ENCODE measurements at regions not wholly inside any gene's neighbourhood (a gene's known extent, or its start where the extent isn't known, plus 50 kb on each side); places are given as distances from the start of the nearest gene placed in this dataset.

DNA sequence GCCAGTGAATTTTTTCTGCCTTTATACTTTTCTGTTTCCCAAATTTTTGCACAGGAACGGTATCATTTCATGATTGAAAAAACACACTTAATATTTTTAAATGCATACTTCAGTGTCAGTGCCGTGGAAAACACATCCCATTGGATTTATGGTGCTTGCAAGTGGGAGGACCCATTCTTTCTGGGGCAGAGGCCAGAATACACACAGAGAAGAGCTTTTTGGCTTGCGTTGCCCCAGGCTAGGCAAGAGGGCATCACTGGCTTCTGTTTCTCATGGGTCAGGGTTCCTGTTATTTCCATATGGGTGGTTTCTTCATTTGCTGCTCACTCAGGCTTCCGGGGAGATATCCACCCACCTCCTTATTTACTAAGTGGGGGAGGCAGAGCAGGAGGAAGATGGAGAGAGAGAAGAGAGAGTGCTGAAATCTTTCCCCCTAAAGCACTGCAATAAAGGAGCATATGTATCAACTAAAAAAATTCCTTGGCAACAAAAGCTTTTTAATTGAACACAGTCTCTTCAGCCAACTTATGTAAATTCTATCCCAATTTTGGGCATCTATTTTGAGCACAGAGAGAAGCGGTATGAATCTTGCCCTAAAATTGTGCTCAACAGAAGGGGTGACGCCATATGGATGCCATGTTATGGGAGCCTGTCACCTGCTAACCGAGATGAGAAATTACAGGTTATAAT is 66.0 kb upstream of the KIRREL3 start:
- DNase-seq (ENCODE audit: low spot score): no peak

DNA sequence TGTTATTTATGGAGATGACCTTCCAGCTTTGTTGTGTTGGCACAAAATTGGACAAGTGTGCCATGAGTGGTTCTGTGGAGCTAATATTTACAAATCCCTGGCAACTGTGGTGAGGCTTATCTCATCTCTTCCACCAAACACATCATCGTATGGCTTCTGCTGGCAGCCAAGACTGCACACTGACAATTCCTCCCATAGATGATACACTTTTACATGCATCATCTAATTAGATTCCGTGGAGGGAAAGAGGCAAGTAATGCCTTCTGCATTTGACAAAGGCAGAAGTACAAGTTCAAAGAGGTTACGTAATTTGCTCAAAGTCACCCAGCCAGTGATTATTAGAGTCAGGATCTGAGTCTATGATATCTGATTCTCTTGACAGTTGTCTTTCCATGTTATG is 62.7 kb upstream of the KIRREL3 start:
- no peak for DNase-seq (ENCODE audit: low spot score)

DNA sequence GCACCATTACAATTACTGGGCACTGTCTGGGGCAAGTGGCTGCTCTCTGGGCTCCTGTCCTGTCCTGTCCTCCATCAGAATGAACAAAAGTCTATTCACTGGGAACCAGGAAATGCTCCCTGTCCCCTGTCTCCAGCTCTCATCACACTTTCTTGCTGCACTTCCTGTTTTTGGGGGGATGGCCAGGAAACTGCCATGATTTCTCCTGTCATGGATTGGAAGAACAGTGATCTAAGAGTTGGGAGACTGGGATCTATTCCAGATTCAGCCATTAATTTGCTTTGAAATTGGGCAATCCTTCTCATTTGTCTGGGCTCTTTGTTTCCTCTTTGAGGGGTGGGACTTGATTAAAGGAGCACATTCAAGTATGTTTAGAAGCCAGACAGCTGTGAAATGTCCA is 61.4 kb upstream of the KIRREL3 start:
- no peak for DNase-seq (ENCODE audit: low spot score)

DNA sequence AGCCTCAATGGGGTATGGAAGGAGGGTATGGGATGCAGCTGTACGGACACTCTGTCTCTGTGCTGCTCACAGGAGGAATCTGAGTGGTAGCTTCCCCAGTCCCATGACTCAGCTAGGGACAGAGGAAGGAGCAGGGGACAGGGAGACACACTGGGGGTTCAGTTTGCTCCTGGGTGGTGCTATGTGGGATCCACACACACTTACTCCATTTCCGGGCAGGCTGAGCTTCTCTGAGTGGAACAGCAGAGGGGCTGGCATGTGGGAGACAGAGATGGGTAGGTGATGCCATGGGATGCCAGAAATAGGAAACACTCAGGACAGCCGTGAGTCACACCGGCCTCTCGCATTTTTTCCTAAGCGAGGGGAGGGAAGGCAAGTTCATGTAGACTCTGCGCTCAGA is 59.2 kb upstream of the KIRREL3 start:
- DNase-seq (ENCODE audit: low spot score): no peak

DNA sequence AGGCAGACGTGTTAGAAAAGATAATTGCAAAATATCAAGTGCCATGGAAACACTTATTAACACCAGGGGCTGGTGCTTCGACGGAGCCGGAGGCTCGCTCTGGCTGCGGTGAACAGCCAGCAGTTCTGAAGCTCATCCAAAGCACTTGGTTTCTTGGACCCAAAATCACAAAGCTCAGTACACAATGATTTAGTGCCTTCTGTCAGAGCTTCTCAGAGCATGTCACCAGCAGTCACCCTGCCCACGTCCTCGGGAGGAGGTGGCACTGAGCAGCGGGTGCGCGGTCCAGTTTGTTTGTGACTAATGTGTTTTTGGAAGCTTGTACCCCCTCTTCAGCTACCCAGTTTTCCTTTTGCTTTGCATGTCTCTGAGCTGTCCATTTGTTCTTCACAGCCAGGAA is 58.7 kb upstream of the KIRREL3 start:
- DNase-seq (ENCODE audit: low spot score): no peak

DNA sequence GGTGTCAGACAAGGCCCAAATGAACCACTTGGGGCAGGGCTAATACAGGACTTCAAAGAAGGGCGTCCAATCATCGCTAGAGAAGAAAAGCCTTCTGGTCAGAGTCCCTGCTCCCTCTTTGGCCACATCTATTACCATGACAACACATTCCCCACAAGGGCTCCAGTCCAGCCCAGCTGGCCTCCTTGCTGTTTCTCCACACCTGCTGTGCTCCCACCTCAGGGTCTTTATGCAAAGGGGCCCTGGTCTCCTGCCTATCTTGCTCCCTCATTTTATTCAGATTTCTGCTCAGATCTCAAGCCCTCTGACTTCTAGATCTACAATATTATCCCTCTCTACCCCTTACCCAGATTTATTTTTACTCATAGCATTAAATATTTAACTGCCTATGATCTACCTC is 58.0 kb upstream of the KIRREL3 start:
- no peak for DNase-seq (ENCODE audit: low spot score)

DNA sequence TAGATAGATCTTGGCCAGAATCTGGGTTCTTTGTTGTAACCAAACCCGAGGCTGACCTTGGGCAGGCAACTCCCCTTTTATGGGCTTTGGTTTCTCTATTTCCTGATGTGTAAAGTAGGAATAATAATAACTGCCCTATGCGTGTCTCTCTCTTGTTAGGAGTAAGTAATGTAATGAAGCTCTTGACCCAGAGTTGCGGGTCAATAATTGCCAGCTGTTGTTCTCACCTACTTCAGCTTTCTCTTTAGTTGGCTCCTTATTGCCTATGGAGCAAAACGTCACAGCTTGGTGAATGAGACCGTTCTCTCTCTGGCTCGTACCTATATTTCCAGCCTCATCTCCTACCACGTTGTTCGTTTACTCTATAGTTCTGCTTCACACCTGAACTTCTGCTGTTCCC is 56.6 kb upstream of the KIRREL3 start:
- DNase-seq (ENCODE audit: low spot score): no peak

DNA sequence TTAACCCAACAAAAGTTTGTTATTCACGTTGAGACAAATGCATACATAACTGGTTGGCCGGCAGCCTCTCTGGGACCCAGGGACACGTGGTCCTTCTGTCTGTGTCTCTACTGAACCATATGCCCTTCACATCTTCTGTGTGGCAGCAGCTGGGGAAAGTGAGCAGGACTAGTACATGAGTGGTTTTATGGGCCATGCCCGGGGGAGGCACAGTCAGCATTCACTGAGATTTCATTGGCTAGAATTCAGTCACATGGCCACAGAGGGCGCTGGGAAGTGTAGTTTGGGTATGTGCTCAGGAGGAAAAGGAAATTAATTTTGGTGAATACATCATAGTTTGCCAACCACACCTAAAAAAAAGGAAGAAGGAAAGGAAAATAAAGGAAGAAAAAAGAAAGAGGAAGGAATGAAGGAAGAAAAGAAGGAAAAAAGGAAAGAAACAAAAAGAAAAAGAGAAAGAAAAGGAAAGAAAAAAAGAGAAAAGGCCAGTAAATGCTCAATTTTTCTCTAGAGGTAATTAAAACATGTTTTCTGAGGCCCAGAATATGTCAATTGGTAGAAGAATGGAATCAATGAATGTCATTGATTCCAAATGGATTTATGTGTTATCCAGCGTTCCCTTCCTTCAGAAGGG is 55.9 kb upstream of the KIRREL3 start:
- no peak for DNase-seq (ENCODE audit: low spot score)

DNA sequence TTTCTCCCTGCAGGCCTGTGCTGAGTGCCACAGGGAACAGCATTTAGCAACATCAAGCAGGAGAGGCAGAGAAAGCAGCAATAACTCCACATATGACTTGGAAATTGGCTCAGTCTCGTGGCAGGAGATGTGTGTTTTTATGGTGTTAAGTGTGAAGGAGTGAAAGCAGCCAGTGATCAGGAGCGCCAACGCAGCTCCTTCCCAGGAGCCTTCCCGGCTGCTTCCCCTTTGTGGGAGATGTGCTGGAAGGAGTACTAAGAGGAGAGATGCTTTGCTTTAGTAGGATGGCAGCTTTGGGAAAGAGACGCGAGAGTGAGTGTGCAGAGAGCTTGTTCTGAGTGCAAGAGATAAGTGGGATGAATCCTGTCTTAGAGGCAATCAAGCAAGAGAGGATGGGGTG is 54.7 kb upstream of the KIRREL3 start:
- DNase-seq (ENCODE audit: low spot score): no peak

DNA sequence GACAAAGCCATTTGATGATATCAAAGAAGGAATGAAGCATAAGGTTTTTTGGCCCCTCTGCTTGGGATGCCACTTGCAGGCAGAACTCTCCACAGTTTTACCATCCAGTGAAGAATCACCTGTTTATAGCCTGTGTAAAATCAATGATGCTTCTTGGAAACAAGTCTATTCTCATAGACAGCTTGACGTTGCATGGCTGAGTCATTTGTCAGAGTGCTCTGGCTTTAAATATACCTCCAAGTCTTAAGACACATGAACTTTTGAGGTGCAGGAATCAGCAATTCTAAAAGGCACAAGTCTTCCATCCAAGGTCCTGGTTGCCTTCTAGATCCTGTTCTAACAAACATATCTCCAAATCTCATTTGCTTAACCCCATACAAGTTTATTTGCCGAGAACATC is 53.6 kb upstream of the KIRREL3 start:
- DNase-seq (ENCODE audit: low spot score): no peak

DNA sequence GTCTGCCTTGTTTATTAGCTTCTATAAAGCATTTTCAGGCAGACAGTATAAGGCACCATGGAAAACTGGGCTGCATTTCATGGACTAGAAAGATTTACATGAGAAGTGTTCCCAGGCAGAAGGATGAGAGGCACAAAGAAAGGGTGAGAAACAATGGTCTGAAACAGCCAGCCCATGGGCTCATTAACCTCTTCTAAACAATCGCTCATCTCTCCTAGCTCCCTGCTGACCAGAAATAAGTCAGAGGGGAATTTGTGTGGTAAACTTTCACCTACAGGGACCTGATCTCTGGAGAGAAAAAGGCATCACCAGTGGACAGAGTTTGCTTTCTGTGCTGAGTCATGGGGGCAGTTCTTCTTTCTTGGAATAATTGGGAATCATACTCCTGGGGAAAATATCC is 51.8 kb upstream of the KIRREL3 start:
- no peak for DNase-seq (ENCODE audit: low spot score)
